HCT116 (cell line): ENCODE measurements at regions not wholly inside any gene's neighbourhood (a gene's known extent, or its start where the extent isn't known, plus 50 kb on each side); places are given as distances from the start of the nearest gene placed in this dataset.

Source experiments
- CEBPB ChIP-seq: IDR thresholded peaks from 2 replicates; pipeline ENCODE4 v1.6.1; 2012; ENCODE audit warnings: low read depth
- CTCF ChIP-seq, 3 experiments: fragments of 200-600 bp in 1 of 3; sonication (generic) in 1 of 3; IDR thresholded peaks in 2 of 3; conservative IDR thresholded peaks in 1 of 3; 2 replicates each; pipeline ENCODE4 v1.5.1; 2012 to 2017; ENCODE audit warnings: low read depth in 2 of 3, low read length in 2 of 3, antibody characterized with exemption in 1 of 3, borderline replicate concordance in 1 of 3, control low read depth in 1 of 3, mild to moderate bottlenecking in 1 of 3, mixed read lengths in 1 of 3, mixed run types in 1 of 3, moderate library complexity in 1 of 3; ENCODE audit not compliant: insufficient read depth in 1 of 3
- EZH2 ChIP-seq: fragments of 200-600 bp; sonication (generic); IDR thresholded peaks from 2 replicates; pipeline ENCODE4 v1.6.1; 2017; ENCODE audit warnings: antibody characterized with exemption, mixed run types
- EZH2phosphoT487 ChIP-seq: fragments of 200-600 bp; IDR thresholded peaks from 2 replicates; pipeline ENCODE4 v1.6.1; 2018; ENCODE audit warnings: antibody characterized with exemption, borderline replicate concordance
- MAX ChIP-seq: IDR thresholded peaks from 2 replicates; pipeline ENCODE4 v1.6.1; 2012
- POLR2A ChIP-seq: IDR thresholded peaks from 2 replicates; pipeline ENCODE4 v1.7.0; 2011; ENCODE audit warnings: borderline replicate concordance; ENCODE audit not compliant: insufficient read depth, insufficient read length; ENCODE audit errors: extremely low read depth
- RAD21 ChIP-seq: IDR thresholded peaks from 2 replicates; pipeline ENCODE4 v1.6.1; 2012; ENCODE audit warnings: low read depth, mild to moderate bottlenecking
- REST ChIP-seq: IDR thresholded peaks from 2 replicates; pipeline ENCODE4 v1.6.1; 2012; ENCODE audit warnings: low read depth
- SIN3A ChIP-seq: IDR thresholded peaks from 2 replicates; pipeline ENCODE4 v1.6.1; 2012; ENCODE audit warnings: low read depth
- SP1 ChIP-seq: IDR thresholded peaks from 2 replicates; pipeline ENCODE4 v1.6.1; 2012; ENCODE audit warnings: low read depth
- SRF ChIP-seq: IDR thresholded peaks from 2 replicates; pipeline ENCODE4 v1.6.1; 2012; ENCODE audit warnings: low read depth
- ZBTB33 ChIP-seq: IDR thresholded peaks from 2 replicates; pipeline ENCODE4 v1.6.1; 2011; ENCODE audit warnings: mild to moderate bottlenecking, low read length, moderate library complexity; ENCODE audit not compliant: insufficient replicate concordance; ENCODE audit errors: extremely low read depth
- ZFX ChIP-seq: fragments of 450-650 bp; IDR thresholded peaks from 2 replicates; pipeline ENCODE4 v1.6.1; 2017
- ZNF274 ChIP-seq: fragments of 200-500 bp; sonication (Bioruptor generic); IDR thresholded peaks from 2 replicates; pipeline ENCODE4 v1.6.1; 2014; ENCODE audit warnings: mild to moderate bottlenecking, low read depth, low read length, inconsistent platforms

- TF ChIP-seq POLR2A (no peak), CTCF (IDR thresholded peaks at IDR 0.05 in 2 of 3, conservative IDR thresholded peaks at IDR 0.05 in 1 of 3; ENCODE audit: borderline replicate concordance in 1 of 3, insufficient read depth in 1 of 3, low read depth in 2 of 3, low read length in 2 of 3) (no peak), CEBPB (no peak), EZH2 (no peak), SRF (no peak), ZBTB33 (no peak), ZFX (no peak), REST (no peak), SP1 (no peak), MAX (no peak), SIN3A (no peak), ZNF274 (no peak), RAD21 (no peak), EZH2phosphoT487 (no peak)
These were observed 315.5 kb downstream of the RMST start for GRCh38 chr12:97778111-97778510.
